Neural progenitor cell (in vitro differentiated cells): ENCODE measurements at regions not wholly inside any gene's neighbourhood (a gene's known extent, or its start where the extent isn't known, plus 50 kb on each side); places are given as distances from the start of the nearest gene placed in this dataset.

ENCODE experiments used
- EZH2 ChIP-seq: fragments of 200-600 bp; sonication (generic); IDR thresholded peaks from 2 replicates; pipeline ENCODE4 v1.6.1; 2017; ENCODE audit warnings: antibody characterized with exemption, mild to moderate bottlenecking, moderate library complexity
- TF ChIP-seq, protein P1 (sequence below): fragments of 200-600 bp; sonication (generic); IDR thresholded peaks from 2 replicates; pipeline ENCODE4 v1.5.1; 2017; ENCODE audit warnings: antibody characterized with exemption, mild to moderate bottlenecking

DNA sequence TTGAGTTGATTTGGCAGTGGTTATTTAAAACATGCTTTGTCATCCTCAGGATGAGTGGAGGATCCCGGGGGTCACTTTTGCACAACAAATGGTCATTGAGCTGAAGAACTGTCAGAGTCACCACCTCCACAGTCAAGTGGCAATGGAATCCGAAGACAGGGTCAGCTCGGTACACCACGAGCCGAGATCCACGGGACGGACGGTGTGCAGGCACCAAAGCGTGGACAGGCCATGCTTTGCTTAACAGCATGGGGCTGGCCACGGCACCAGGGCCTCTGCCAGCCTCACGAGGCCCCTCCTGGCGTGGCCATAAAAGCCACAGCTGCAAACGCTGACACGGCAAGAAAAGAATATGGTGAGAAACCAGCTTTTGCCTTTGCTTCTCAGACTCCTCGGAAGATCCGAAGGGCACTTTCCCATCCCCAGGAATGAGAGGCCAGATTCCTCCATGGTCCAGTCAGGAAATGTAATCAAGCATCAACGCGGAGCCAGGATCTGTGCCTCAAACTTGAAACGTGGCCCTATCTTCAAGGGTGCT, 152.2 kb upstream of the DIO3 start:
- TF ChIP-seq, protein P1, sequence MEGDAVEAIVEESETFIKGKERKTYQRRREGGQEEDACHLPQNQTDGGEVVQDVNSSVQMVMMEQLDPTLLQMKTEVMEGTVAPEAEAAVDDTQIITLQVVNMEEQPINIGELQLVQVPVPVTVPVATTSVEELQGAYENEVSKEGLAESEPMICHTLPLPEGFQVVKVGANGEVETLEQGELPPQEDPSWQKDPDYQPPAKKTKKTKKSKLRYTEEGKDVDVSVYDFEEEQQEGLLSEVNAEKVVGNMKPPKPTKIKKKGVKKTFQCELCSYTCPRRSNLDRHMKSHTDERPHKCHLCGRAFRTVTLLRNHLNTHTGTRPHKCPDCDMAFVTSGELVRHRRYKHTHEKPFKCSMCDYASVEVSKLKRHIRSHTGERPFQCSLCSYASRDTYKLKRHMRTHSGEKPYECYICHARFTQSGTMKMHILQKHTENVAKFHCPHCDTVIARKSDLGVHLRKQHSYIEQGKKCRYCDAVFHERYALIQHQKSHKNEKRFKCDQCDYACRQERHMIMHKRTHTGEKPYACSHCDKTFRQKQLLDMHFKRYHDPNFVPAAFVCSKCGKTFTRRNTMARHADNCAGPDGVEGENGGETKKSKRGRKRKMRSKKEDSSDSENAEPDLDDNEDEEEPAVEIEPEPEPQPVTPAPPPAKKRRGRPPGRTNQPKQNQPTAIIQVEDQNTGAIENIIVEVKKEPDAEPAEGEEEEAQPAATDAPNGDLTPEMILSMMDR, result no peak
- TF ChIP-seq EZH2, result no peak
